HepG2 (cell line): ENCODE measurements at regions not wholly inside any gene's neighbourhood (a gene's known extent, or its start where the extent isn't known, plus 50 kb on each side); places are given as distances from the start of the nearest gene placed in this dataset.

ENCODE experiments used
- ATAC-seq: fragments of 200-7000 bp; cut with Tn5 transposase; 3 replicates; pipeline ENCODE4 v1.9.1; 2020; ENCODE audit warnings: mild to moderate bottlenecking, moderate library complexity
- BruUV-seq: library from RNA; stranded (reverse); fragments of 400-500 nt; replicated peaks from 2 replicates; lab custom pipeline; 2021; lab: Mats Ljungman, UMichigan
- CTCF ChIA-PET: fragments of 300-600 bp; formaldehyde crosslinking; extraction: SDS; loops from one replicate; lab custom pipeline; 2021; ENCODE audit warnings: low total read pairs, inconsistent platforms, low intra/inter-chr PET ratio; lab: Yijun Ruan, JAX
- POLR2A ChIA-PET: fragments of 350-600 bp; sonication (Branson Sonifier 250); formaldehyde crosslinking; loops from one replicate; lab custom pipeline; 2020; ENCODE audit warnings: antibody characterized with exemption, inconsistent platforms; lab: Yijun Ruan, JAX
- DNase-seq: peaks from one replicate; pipeline ENCODE4 v3.0.0-alpha.2; 2015; ENCODE audit warnings: low spot score
- FAIRE-seq: peaks from 3 replicates; lab custom pipeline; 2011; peaks lifted over from hg19 to GRCh38; lab: Jason Lieb, UNC
- H2AFZ ChIP-seq: one replicate; pipeline ENCODE4 v1.6.1; 2011; ENCODE audit warnings: low read length, inconsistent platforms
- H3K27ac ChIP-seq: fragments of 300-600 bp; 3 replicates; pipeline ENCODE4 v1.8.0; 2011; ENCODE audit warnings: mixed run types, mild to moderate bottlenecking, mixed read lengths, low read length, inconsistent platforms; ENCODE audit not compliant: insufficient read depth; ENCODE audit errors: extremely low read length
- H3K27me3 ChIP-seq, 2 experiments: fragments of 200-600 bp in 1 of 2; 2 replicates in 1 of 2; 3 replicates in 1 of 2; pipeline versions ENCODE4 v1.6.0 to v1.8.0; 2011; ENCODE audit warnings: low read length in 2 of 2, mild to moderate bottlenecking in 2 of 2, moderate library complexity in 2 of 2, inconsistent platforms in 1 of 2; ENCODE audit not compliant: insufficient read depth in 2 of 2, control insufficient read depth in 1 of 2
- H3K36me3 ChIP-seq, 2 experiments: fragments of 200-600 bp in 1 of 2; replicated peaks in 1 of 2; 2 replicates in 1 of 2; 3 replicates in 1 of 2; pipeline versions ENCODE4 v1.5.1 to v1.8.0; 2011; ENCODE audit warnings: low read length in 2 of 2, inconsistent platforms in 1 of 2; ENCODE audit not compliant: insufficient read depth in 2 of 2, control insufficient read depth in 1 of 2
- H3K4me1 ChIP-seq: 2 replicates; pipeline ENCODE4 v1.5.1; 2012; ENCODE audit warnings: low read length, inconsistent platforms; ENCODE audit not compliant: insufficient read depth
- H3K4me2 ChIP-seq: 2 replicates; pipeline ENCODE4 v1.6.0; 2011; ENCODE audit warnings: low read depth, low read length, inconsistent platforms
- H3K4me3 ChIP-seq, 3 experiments: fragments of 200-600 bp in 1 of 3; sonication (generic), shearing (Covaris generic) in 1 of 3; replicated peaks in 1 of 3; 2 replicates each; pipeline ENCODE4 v1.5.1; 2011 to 2016; ENCODE audit warnings: low read length in 3 of 3, inconsistent platforms in 2 of 3, low read depth in 2 of 3, mild to moderate bottlenecking in 2 of 3, control low read depth in 1 of 3, mixed read lengths in 1 of 3; ENCODE audit not compliant: insufficient read depth in 1 of 3
- H3K79me2 ChIP-seq: one replicate; pipeline ENCODE4 v1.6.1; 2011; ENCODE audit warnings: low read length, inconsistent platforms; ENCODE audit not compliant: insufficient read depth
- H3K9ac ChIP-seq: 2 replicates; pipeline ENCODE4 v1.6.0; 2011; ENCODE audit warnings: mild to moderate bottlenecking, low read depth, low read length, inconsistent platforms; ENCODE audit not compliant: insufficient read depth
- H3K9me3 ChIP-seq: 2 replicates; pipeline ENCODE4 v1.5.1; 2012; ENCODE audit warnings: mild to moderate bottlenecking, low read length
- H4K20me1 ChIP-seq: 2 replicates; pipeline ENCODE4 v1.6.0; 2011; ENCODE audit warnings: inconsistent platforms, mild to moderate bottlenecking, low read length, moderate library complexity; ENCODE audit not compliant: insufficient read depth
- CHD2 ChIP-seq: IDR thresholded peaks from 2 replicates; pipeline ENCODE4 v1.6.1; 2011; ENCODE audit warnings: low read depth, low read length, improper control_type of control experiment
- DNMT3B ChIP-seq: conservative IDR thresholded peaks from 2 replicates; pipeline ENCODE4 v1.6.1; 2016; ENCODE audit warnings: missing biosample characterization, control low read depth
- HINFP ChIP-seq: sonication (generic); formaldehyde crosslinking; IDR thresholded peaks from 2 replicates; pipeline ENCODE4 v1.4.0; 2020; ENCODE audit warnings: low read depth, mild to moderate bottlenecking, missing genetic modification reagents
- LRRFIP1 ChIP-seq: sonication (generic); formaldehyde crosslinking; conservative IDR thresholded peaks from 2 replicates; pipeline ENCODE4 v1.4.0; 2020; ENCODE audit warnings: missing genetic modification reagents
- MAFG ChIP-seq: sonication (generic); formaldehyde crosslinking; IDR thresholded peaks from 2 replicates; pipeline ENCODE4 v1.5.1; 2020; ENCODE audit warnings: mild to moderate bottlenecking, missing genetic modification reagents
- MIXL1 ChIP-seq: IDR thresholded peaks from 2 replicates; pipeline ENCODE4 v1.6.1; 2016
- PHF20 ChIP-seq: sonication (generic); formaldehyde crosslinking; IDR thresholded peaks from 2 replicates; pipeline ENCODE4 v1.5.0; 2020; ENCODE audit warnings: mild to moderate bottlenecking, missing genetic modification reagents
- RBM22 ChIP-seq: fragments of 200-400 bp; formaldehyde crosslinking; optimal IDR thresholded peaks from 2 replicates; pipeline ENCODE3; 2017; ENCODE audit warnings: mild to moderate bottlenecking, low read length, moderate library complexity
- TFDP2 ChIP-seq: sonication (generic); formaldehyde crosslinking; IDR thresholded peaks from 2 replicates; pipeline ENCODE4 v1.4.0; 2020; ENCODE audit warnings: missing genetic modification reagents
- ZBTB1 ChIP-seq: sonication (generic); formaldehyde crosslinking; IDR thresholded peaks from 2 replicates; pipeline ENCODE4 v1.4.0; 2020; ENCODE audit warnings: missing genetic modification reagents, borderline replicate concordance
- ZBTB21 ChIP-seq: sonication (generic); formaldehyde crosslinking; IDR thresholded peaks from 2 replicates; pipeline ENCODE4 v1.4.0; 2020; ENCODE audit warnings: missing genetic modification reagents
- ZBTB25 ChIP-seq: IDR thresholded peaks from 2 replicates; pipeline ENCODE4 v1.6.1; 2018; ENCODE audit warnings: missing genetic modification reagents
- ZBTB3 ChIP-seq: sonication (generic); formaldehyde crosslinking; IDR thresholded peaks from 2 replicates; pipeline ENCODE4 v1.4.0; 2020; ENCODE audit warnings: low read depth, mild to moderate bottlenecking, moderate library complexity, missing genetic modification reagents, borderline replicate concordance
- ZNF17 ChIP-seq: sonication (generic); formaldehyde crosslinking; IDR thresholded peaks from 2 replicates; pipeline ENCODE4 v1.5.0; 2020; ENCODE audit warnings: mild to moderate bottlenecking, missing genetic modification reagents
- ZNF382 ChIP-seq: sonication (generic); formaldehyde crosslinking; IDR thresholded peaks from 2 replicates; pipeline ENCODE4 v1.5.0; 2020; ENCODE audit warnings: missing genetic modification reagents, mild to moderate bottlenecking, borderline replicate concordance
- ZNF703 ChIP-seq: sonication (generic); formaldehyde crosslinking; IDR thresholded peaks from 2 replicates; pipeline ENCODE4 v1.5.1; 2020; ENCODE audit warnings: missing genetic modification reagents, mild to moderate bottlenecking, moderate library complexity, borderline replicate concordance
- ZNF784 ChIP-seq: sonication (generic); formaldehyde crosslinking; IDR thresholded peaks from 2 replicates; pipeline ENCODE4 v1.5.1; 2020; ENCODE audit warnings: missing genetic modification reagents, mild to moderate bottlenecking, borderline replicate concordance
- WGBS: methylation state at CpG from one replicate; pipeline ENCODE4 v1.1.6; 2017; ENCODE audit warnings: low lambda C conversion rate; 5-methylcytosine and 5-hydroxymethylcytosine counted together
- in situ Hi-C: cut with HindIII; loops from 2 replicates; pipeline ENCODE4 v1.10.0; 2017; ENCODE audit warnings: low pct_unique_long_range_greater_than_20kb; ENCODE audit not compliant: extremely low pct_ligation_motif_present
- intact Hi-C: fragments of 100-400 bp; cut with micrococcal nuclease; formaldehyde crosslinking; loops from one replicate; pipeline ENCODE4 v1.10.0; 2022; ENCODE audit not compliant: unreplicated experiment

GRCh38 chr21:39007532-39007931 is 175.7 kb downstream of the PSMG1 start (continued):
- TF ChIP-seq ZNF784 (CRISPR knock-in tag) (no peak), MIXL1 (CRISPR knock-in tag) (no peak)

- intact Hi-C loops, result no loop called here
- no peak for TF ChIP-seq MAFG (CRISPR knock-in tag)
- no peak for TF ChIP-seq ZNF703
- TF ChIP-seq RBM22, result no peak
- TF ChIP-seq ZNF382, result no peak
- TF ChIP-seq ZBTB25 (CRISPR knock-in tag), result no peak
- TF ChIP-seq TFDP2, result no peak
- TF ChIP-seq DNMT3B (CRISPR knock-in tag), result no peak
- TF ChIP-seq ZBTB1, result no peak
- no peak for TF ChIP-seq ZNF17 (CRISPR knock-in tag)
- no peak for TF ChIP-seq ZBTB3 (CRISPR knock-in tag)
- no peak for TF ChIP-seq ZBTB21 (CRISPR knock-in tag)
- TF ChIP-seq LRRFIP1, result no peak
- TF ChIP-seq PHF20 (CRISPR knock-in tag), result no peak
- TF ChIP-seq CHD2, result no peak
- TF ChIP-seq HINFP (CRISPR knock-in tag), result no peak
Measured at GRCh38 chr21:39006571-39007311, 176.5 kb downstream of the PSMG1 start.

More at GRCh38 chr21:39006571-39007311, 176.5 kb downstream of the PSMG1 start:
- Histone ChIP-seq H3K4me3 (no peak overlapping the region), H3K36me3 (no peaks in the 10 kb centered on the region), H3K79me2 (no peaks in the 10 kb centered on the region), H3K9ac (no peak overlapping the region), H3K4me1 (peaks cover 48% of the 10 kb centered on the region), H3K27ac (no peak overlapping the region), H2AFZ (no peak overlapping the region), H3K4me2 (no peak overlapping the region), H3K9me3 (no peaks in the 10 kb centered on the region), H4K20me1 (no peaks in the 10 kb centered on the region), H3K27me3 (no peaks in the 10 kb centered on the region)
- BruUV-seq, result no TSS peak
- DNase-seq (no peak), ATAC-seq (no peak), FAIRE-seq (no peak)
- 51% methylated on average over 7 of the region's 7 CpGs for WGBS
- CTCF ChIA-PET, result no interaction called here
- POLR2A ChIA-PET, result no interaction called here
- in situ Hi-C loops, result no loop called here
